HUDEP-2 (cell line): ENCODE measurements at regions not wholly inside any gene's neighbourhood (a gene's known extent, or its start where the extent isn't known, plus 50 kb on each side); places are given as distances from the start of the nearest gene placed in this dataset.

Experiments used
- DNase-seq, 76 experiments: peaks; one replicate each; lab custom pipeline; 2025; ENCODE audit not compliant: unreplicated experiment in 76 of 76; lab: John Stamatoyannopoulos, UW

DNA sequence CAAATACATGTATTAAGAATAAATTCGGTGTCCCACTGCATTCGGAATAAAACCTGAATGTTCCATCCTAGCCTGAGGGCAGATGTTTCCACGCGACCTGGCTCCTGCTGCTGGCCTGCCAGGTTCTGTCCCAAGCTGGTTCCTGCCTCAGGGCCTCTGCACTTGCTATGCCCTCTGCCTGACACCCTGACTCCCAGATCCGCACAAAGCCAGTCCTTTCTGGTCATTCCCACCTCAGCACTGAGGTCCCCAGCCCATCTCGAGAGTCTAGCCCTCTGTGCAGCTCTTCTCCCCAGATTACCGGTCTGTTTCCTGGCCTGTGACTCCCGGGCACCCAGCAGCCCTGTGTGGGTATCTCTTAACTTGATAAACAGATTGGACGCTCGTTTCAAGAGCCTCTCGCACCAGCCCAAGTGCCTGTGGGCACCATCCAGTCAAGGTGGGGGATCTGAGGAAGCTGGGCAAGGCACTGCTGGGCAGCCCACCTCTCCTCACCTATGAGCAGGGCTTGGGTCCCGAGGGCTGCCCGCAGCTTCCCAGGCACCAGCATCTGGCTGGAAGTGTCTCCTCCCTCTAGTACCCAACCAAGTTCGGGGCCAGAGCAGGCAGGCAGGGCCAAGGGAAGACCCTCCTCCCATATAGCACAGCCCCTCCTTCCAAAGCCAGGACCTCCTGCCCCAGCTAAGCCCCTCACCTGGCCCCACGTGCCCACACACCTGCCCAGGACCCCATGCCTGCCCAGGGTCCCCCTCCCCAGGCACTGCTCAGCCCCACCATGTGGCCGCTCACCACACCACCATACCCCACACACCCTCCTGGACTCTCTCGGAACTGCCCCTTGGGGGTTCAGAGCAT lies 132.2 kb downstream of the NCOR2 start:
- DNase-seq: no peak

DNA sequence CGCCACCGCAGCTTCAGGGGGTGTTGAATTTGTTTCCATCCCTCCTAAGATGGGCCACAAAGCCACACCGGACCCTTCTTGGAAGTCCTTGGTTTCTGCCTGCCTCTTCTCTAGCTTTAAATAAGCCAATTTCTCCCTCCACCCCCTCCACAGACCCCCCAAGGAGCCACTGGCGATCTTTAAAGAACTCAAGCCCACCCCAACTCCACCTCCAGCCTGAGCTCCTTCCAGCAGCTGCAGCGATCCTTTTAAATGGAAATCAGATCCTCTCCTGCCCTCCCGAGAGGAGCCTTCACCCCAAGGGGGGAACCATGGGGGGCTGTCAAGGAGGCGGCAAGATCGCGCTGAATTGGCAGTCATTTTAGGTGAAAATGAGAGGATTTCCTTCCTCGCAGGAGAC lies 133.1 kb downstream of the NCOR2 start:
- no peak for DNase-seq

DNA sequence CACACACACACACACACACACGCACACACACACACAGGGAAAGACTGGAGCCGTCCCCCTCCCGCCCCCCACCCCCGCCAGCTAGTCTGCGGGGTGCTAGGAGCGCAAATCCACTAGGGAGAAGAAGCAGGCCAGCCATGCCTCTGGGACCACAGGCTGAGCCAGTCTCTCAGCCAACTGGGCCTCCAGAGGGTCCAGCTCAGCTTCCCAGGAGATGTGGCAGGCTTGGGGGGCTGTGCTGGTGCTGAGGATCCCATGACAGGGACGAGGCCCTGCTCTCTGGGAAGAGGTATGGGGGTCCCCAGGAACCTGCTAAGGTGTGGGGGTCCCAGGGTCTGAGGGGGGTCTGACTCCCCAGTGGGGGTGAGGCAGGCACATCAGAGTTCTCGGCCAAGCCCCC lies 133.5 kb downstream of the NCOR2 start:
- no peak for DNase-seq

DNA sequence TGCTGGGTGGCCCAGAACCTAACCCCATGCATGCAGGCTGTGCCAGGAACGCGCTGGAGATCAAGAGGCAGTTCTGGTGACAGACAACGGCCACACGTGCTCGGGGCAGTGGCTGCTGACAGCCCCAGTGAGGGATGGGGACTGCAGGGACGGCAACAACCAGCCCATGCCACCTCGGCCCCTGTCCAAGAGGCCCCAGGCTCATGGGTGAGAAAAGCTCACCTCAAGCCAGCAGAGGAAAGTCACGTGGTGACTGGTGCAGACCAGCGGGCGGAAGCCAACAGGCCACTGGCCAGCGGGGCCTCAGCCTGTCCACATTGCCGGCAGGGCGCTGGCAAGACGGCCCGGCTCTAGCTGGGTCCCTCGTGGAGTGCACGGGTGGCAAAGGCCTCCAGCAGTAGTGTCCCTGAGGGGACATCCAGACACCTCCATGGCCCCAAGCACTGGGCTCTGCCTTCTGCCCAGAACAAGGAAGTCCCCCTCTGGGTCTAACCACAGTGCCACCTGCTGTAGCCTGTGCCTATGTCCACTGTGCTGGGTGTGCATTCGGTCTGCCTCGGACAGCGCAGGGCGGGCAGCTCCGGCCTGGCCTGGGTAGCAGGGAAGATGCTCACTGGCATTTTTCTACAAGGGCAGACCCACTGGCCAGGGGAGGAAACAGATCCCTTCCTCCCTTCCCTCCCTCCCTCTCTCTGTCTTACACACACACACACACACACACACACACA lies 134.1 kb downstream of the NCOR2 start:
- DNase-seq: no peak

DNA sequence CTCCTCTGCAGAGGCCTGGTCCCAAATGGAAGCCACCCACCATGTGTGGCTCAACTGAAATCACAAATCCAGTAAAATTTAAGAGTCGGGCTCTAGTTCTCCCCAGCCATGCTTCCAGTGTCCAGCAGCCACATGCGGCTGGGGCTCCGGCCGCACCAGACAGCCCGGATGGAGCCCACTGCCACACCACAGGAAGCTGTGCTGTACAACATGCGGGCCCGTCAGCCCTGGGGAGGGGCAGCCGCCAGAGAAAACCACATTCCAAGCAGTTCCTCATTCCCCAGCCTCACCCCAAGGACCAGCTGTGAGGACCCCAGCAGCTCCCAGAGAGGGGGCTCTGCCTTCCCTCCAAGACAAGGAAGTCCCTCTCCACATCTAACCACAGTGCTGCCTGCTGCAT lies 135.0 kb downstream of the NCOR2 start:
- no peak for DNase-seq

DNA sequence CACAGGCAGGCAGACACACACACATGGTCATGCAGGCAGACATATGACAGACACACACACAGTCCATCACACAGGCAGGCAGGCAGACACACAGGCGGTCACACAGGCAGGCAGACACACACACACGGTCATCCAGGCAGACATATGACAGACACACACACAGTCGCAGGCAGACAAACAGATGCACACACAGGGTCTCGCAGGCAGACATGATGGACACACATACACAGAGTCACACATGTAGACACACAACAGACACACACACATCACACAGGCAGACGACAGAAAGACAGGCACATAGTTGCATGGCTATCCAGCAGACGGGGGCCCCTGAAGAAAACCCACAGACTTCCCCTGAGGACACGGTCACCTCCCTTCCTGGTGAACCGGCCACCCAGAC lies 135.4 kb downstream of the NCOR2 start:
- no peak for DNase-seq

DNA sequence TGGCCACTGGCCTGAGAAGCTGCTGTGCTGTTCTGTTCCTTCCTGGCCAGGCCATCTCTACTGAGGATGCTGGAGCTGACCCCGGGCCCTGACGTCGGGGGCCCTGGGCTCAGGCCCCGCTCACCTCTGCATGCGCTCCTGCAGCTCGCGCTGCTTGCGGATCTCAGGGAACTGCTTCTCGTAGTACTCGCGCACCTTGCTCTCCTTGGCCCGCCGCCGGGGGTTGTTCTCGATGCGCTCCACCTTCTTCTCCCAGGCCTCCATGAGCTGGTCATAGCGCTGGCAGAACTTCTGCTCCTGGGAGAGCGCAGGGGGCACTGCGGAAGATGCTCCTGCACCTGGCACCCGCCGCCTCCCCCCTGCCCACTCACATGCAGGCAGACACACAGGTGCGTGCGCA lies 135.6 kb downstream of the RFLNA start:
- no peak for DNase-seq

DNA sequence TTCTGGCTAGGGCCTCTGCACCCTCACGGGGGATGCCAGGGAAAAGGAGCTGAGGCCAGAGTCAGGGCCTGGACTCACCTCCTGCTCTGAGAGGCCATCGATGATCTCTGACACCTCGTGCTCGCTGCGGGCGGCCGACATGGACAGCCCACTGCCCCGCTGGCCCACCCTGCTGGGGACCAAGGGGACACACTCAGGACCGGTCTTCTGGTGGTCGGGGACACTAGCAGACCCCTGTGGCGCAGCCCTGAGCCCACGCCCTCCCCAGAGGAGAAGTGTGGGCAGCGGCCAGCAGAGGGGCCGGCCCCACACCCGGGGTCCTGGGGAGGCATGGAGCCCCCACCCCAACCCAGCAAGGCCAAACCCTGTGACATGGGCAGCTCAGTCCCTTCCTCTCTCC lies 134.6 kb downstream of the RFLNA start:
- no peak for DNase-seq

DNA sequence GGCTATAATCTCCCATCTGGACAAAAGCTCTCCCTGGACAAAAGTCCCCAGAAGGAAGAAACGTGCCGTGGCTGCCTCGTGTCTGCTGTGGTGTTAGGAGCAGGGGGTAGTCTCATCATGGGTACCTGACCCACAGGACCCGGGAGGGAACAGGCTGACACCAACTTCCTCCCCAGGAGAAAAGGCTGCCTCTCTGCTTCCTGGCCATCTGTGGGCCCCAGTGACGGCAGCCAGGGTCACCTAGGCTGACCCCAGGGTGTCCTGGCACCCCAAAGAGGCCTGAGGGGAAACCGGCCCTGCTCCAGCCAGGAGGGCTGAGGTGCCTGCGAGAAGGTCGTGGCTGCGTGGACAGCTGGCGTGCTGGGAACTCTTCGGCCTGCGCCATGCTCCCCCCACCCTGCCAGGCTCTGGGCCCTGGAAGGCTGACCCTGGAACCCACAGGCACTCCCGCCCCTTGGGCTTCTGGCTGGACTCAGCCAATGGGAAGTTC lies 133.9 kb downstream of the RFLNA start:
- no peak for DNase-seq

DNA sequence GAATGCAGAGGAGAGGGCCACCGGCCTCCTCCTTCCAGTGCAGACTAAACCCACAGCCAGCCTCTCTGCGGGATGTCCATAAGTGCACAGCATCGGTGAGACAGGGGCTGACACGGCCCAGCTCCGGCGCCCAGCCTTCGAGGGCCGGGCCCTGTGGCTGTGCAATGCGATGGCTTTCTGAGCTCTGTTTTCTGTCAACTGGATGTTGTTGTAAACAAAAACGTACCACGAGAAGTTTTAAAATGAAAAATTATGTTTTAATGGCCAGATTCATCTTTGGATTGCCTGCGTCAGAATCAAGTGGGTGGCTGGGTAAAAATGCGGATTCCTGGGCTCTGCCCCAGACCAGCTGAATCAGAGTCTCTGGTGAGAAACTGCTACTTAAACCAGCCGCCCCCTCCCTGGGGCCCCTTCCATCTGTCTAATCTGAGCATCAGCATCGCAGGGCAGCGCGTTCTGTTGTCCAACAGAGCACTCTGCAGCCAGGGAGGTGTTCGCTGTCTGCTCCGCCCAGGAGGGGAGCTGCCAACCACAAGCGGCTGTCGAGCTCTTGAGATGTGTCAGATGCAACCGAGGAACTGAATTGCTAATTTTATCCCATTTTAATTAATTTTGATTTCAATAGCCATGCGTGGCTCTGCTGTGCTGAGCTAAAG lies 133.4 kb downstream of the RFLNA start:
- DNase-seq: peak in 12 of 76 experiments; percentile 3 to 23 (median 12)

DNA sequence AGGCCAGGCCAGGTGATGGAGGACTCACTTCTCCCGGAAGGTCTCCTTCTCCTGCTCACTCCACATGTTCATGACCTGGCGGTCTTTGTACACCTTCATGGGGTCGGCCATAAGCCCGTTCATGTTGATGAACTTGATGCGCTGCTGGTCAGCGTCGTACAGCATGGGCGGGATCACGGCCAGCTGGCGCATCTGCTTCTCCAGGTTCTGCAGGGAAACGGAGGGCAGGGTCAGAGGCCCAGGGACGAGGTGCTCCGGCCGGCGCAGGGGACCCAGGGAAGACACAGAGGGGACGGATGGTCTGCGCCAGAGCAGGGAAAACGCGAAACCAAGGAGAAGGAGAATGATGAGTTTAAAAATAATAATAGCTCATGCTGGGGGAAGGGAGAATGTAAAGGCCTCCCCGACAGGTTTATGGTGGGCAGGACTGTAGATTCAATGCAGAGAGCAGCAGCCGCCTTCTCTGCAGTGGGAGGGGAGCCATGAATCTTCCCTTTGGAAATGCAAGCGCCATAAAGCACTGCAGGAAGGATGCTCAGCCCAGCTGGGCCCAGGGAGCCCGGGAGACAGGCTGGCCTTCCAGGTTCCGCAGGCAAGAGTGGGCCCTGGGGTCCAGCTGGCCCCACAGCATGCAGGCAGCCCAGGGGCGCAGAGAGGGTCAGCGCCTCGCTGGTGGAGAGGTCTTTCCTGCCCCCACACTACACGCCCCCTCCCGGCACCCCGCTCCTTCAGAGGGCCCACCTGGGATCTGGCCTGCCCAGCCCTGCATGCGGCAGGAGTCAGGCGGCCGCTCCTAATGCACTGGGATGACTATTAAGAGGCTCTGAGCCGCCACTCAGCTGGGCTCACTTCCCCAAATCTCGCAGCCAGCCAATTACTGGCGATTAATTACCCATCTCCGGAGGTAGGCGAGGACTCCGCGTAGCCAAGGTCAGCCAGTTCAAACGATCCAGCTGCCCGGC lies 132.0 kb downstream of the RFLNA start:
- DNase-seq: no peak

DNA sequence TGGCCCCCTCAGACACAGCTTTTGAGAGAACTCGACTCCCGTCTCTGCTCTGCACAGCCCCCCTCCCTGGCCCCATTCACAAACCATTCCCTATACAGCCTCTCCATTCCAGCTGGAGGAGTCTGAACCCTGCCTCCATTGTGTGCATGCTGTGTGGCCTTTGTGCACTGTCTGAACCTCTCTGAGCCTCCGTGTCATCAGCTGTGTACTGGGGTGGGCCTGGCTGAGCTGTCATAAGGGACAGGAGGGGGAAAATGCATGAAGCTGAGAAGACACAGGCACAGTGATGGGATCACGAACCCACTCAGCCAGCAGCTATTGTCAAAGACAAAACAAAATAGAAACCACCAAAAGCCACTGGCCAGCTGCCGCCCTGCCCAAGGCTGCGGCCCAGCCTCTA lies 130.8 kb downstream of the RFLNA start:
- no peak for DNase-seq

DNA sequence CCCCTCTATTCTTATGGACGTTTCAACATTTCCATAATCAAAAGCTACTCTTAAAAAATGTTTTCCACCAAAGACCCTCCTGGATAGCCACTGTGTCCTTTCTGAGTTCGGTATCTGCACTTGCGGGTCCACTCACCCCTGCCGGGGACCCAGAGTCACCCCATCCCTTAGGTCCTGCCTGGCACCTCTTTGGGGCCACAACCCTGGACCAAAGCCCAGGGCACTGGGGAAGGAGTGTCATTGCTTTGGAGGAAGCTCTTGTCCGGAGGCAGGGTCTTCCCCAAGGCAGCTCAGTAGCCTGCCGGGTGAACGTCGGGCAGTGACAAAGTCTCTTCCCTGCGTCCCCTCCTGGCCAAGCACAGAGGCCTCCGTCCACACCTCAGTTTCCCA lies 129.6 kb downstream of the RFLNA start:
- no peak for DNase-seq

DNA sequence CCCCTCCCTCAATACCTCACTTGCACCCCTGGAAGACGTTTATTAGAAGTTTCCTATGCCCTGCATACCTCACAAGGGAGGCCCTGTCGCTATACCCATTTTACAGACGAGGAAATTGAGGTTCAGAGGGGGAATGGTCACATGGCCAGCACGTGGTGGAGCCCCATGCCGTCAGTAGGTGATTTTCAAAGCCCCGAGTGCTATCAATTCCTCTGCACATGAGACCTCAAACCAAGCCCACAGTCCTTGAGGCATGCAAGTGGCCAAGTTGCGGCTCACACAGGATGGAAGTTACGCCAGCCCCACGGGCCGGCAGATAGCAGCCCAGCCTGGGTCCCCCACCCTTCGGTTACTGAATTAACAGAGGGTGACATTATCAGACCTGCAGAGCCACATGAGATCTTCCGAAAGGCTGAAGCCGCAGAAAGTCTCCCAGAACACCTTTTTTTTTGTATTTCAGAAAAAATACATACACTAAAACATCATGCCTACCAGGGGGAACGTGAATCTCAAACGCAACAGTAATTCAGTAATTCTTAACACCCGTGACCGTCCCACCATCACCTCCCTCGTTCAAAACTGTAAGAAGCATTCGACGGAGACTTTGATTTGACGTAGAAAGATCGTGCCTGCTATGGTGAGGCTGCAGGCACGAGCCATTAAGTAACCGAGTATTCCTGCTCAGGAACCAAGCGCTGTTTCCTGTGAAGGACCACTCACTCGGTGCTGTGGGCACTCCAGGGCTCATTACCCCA lies 129.0 kb downstream of the RFLNA start:
- no peak for DNase-seq

DNA sequence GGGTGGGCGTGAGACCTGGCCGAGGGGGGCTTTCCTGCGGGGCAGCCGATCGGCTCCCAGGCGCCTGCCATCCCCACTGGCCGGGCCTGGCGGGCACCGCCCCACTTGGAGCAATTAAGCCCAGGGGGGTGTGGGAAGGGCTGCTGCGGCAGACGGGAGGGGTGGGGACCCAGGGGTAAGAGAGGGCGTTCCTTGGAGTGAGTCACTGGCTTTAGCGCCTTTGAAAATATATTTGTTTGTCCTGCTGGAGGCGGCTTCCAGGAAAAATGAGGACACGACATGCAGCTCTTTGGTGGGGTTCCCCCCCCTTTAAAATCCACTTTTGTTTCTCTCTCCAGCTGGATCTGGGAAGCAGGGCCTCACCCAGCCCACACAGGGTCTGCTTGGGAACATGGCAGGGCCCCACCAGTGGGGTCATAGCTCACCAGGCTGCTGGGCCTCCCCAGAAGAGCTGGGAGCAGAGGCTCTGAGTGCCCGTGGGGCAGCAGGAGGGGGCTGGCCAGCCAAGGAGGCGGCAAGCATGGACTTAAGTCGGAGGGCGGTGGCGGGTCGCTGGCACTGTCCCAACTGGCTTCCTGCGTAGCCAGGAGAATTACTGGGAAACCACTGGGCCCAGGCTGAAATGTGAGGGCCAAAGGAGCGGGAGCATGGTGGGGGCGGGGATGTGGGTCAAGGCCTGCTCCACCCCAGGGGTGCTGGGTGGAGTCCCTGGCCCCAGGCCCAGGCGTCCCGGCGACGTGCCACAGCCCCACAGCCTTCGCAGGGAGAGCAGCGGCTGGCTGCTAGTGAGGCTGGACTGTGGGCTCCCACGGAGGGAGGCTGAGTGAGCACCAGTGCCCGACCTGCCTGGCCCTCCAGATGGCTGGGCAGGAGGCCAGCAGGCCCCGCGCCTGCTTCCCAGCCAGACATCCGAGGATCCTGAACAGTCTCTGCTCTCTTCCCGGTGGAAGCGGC lies 128.0 kb downstream of the RFLNA start:
- DNase-seq: peak in 72 of 76 experiments; percentile 4 to 81 (median 62)

DNA sequence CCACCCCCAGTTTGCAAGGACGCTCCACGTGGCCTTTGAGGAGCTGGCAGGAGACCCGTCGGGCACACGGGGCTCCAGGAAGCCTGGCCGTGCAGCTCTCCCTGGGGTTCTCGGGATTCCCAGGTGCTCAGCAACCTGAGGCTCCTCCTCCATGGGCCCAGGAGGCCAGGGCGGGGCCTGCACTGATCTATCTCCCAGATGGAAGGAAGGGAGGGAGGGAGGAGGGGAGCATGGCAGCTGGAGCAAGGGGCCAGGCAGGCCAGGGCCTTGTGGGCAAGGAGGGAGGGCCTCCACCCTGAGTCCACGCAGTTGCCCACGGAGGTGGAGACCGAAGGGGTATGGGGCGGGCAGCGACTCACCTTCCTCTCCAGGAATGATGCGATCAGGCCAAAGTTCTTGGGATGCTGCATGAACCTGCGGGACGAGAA lies 127.3 kb downstream of the RFLNA start:
- DNase-seq: no peak

DNA sequence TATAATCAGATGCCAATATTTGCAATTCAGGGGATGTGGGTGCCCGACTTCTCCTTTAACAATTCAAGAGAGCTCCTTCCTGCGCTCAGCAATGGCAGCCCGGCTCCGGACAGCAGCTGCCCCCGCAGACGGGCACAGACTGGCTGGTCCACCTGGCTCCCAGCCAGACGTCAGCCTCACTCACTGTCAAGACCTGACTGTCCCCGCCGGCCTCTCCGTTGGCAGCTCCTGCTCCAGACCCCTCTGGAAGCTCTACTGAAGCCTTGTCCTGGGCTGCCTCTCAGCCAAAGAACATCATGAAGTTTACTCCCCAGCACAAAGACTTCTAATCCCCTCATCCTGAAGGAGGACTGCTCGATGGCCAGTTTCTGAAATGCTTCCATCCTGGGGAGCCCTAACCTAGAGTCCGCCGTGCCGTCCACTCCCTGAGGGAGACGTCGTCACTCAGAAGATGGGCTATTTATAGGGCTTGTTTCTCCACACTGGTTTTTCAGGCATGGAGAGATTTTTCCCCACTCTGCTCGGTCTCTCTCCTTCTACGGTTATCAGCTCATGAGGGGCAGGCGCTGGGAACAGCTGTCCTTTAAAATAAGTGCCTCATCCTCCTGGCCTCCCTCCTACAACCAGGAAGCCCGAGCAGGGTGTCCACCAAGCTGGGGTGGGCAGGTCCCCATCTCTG lies 126.2 kb downstream of the RFLNA start:
- no peak for DNase-seq
